ENCODE measurements at regions not wholly inside any gene's neighbourhood (a gene's known extent, or its start where the extent isn't known, plus 50 kb on each side); places are given as distances from the start of the nearest gene placed in this dataset.
A peak's percentile ranks its signal among the peaks of the same experiment; 100 is the strongest.
"Not testable (repeated sequence)": the region's sequence is repeated elsewhere in the genome, so short reads cannot be mapped to it uniquely, and the experiment has no call there.

GRCh38 chr6:111925296-111925695 is 52.0 kb upstream of the FYN start:
- no peak overlapping the region for H3K27ac ChIP-seq (ENCODE audit: low read depth, low read length)
- no peak overlapping the region for H3K4me3 ChIP-seq (ENCODE audit: low read depth, low read length)
- H3K9me3 ChIP-seq (ENCODE audit: control insufficient read depth, insufficient read depth, low read length): no peaks in the 10 kb centered on the region
- no peaks in the 10 kb centered on the region for H3K4me1 ChIP-seq (ENCODE audit: control insufficient read depth, insufficient read depth, low read length)
- H3K36me3 ChIP-seq (ENCODE audit: control insufficient read depth, insufficient read depth, low read length): no peaks in the 10 kb centered on the region
- H3K27me3 ChIP-seq (ENCODE audit: control insufficient read depth, insufficient read depth, low read length): no peaks in the 10 kb centered on the region
- no peak for DNase-seq (ENCODE audit: low read depth in 4 of 6, low spot score in 6 of 6)

DNA sequence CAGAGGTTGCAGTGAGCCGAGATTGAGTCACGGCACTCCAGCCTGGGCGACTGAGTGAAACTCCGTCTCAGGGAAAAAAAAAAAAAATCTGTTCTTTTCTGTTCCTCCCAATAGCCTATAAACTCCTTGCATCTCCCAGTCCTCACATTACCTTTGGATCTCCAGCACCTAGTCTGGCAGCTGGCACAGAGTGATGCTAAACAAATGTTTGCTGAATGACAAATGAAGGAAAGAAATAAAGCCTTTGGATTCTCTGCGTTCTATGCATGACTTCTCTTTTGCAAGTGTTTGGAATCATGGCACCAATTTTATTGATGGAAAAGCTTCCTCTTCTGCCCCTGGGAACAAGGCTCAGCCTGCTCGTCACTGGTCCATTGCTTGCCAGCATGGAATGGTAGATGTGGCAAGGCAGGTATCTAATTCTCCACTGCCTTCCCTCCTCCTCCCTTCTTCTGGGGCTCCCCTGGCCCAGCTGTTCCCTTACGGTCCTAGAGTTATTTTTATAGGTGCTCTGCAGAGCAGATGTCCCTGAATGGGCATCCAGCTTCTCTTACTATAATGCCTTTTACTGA is 53.6 kb upstream of the FYN start:
- H3K36me3 ChIP-seq (ENCODE audit: control insufficient read depth, insufficient read depth, low read length): no peaks in the 10 kb centered on the region
- H3K27ac ChIP-seq (ENCODE audit: low read depth, low read length): no peak overlapping the region
- no peaks in the 10 kb centered on the region for H3K27me3 ChIP-seq (ENCODE audit: control insufficient read depth, insufficient read depth, low read length)
- no peak overlapping the region for H3K4me3 ChIP-seq (ENCODE audit: low read depth, low read length)
- 53% methylated on average over 5 of the region's 7 CpGs for WGBS (ENCODE audit: insufficient coverage)
- no peaks in the 10 kb centered on the region for H3K9me3 ChIP-seq (ENCODE audit: control insufficient read depth, insufficient read depth, low read length)
- DNase-seq (ENCODE audit: low read depth in 4 of 6, low spot score in 6 of 6): peak in 1 of 6 donors; percentile 23
- no peaks in the 10 kb centered on the region for H3K4me1 ChIP-seq (ENCODE audit: control insufficient read depth, insufficient read depth, low read length)

GRCh38 chr6:111927321-111927720 is 54.1 kb upstream of the FYN start:
- DNase-seq (ENCODE audit: low read depth in 4 of 6, low spot score in 6 of 6): peak in 2 of 6 donors; percentile 23 to 89
- H3K4me1 ChIP-seq (ENCODE audit: control insufficient read depth, insufficient read depth, low read length): no peaks in the 10 kb centered on the region
- no peaks in the 10 kb centered on the region for H3K9me3 ChIP-seq (ENCODE audit: control insufficient read depth, insufficient read depth, low read length)
- no peaks in the 10 kb centered on the region for H3K36me3 ChIP-seq (ENCODE audit: control insufficient read depth, insufficient read depth, low read length)
- 83% methylated on average over 2 of the region's 7 CpGs for WGBS (ENCODE audit: insufficient coverage)
- H3K27ac ChIP-seq (ENCODE audit: low read depth, low read length): no peak overlapping the region
- H3K27me3 ChIP-seq (ENCODE audit: control insufficient read depth, insufficient read depth, low read length): no peaks in the 10 kb centered on the region
- H3K4me3 ChIP-seq (ENCODE audit: low read depth, low read length): no peak overlapping the region

GRCh38 chr6:111928139-111928538 is 54.9 kb upstream of the FYN start:
- H3K9me3 ChIP-seq (ENCODE audit: control insufficient read depth, insufficient read depth, low read length): no peaks in the 10 kb centered on the region
- no peaks in the 10 kb centered on the region for H3K36me3 ChIP-seq (ENCODE audit: control insufficient read depth, insufficient read depth, low read length)
- DNase-seq (ENCODE audit: low read depth in 4 of 6, low spot score in 6 of 6): no peak
- no peaks in the 10 kb centered on the region for H3K27me3 ChIP-seq (ENCODE audit: control insufficient read depth, insufficient read depth, low read length)
- no CpG with 5 or more reads among the region's 1 CpG for WGBS (ENCODE audit: insufficient coverage)
- no peak overlapping the region for H3K4me3 ChIP-seq (ENCODE audit: low read depth, low read length)
- H3K27ac ChIP-seq (ENCODE audit: low read depth, low read length): no peak overlapping the region
- H3K4me1 ChIP-seq (ENCODE audit: control insufficient read depth, insufficient read depth, low read length): no peaks in the 10 kb centered on the region

GRCh38 chr6:111934611-111935010 is 61.4 kb upstream of the FYN start:
- H3K27ac ChIP-seq (ENCODE audit: low read depth, low read length); H3K27me3 ChIP-seq (ENCODE audit: control insufficient read depth, insufficient read depth, low read length); H3K4me3 ChIP-seq (ENCODE audit: low read depth, low read length); H3K4me1 ChIP-seq (ENCODE audit: control insufficient read depth, insufficient read depth, low read length); DNase-seq (ENCODE audit: low read depth in 4 of 6, low spot score in 6 of 6); H3K36me3 ChIP-seq (ENCODE audit: control insufficient read depth, insufficient read depth, low read length); H3K9me3 ChIP-seq (ENCODE audit: control insufficient read depth, insufficient read depth, low read length): not testable (repeated sequence)
- 78% methylated on average over 5 of the region's 5 CpGs for WGBS (ENCODE audit: insufficient coverage)

GRCh38 chr6:111936718-111937117 is 63.5 kb upstream of the FYN start:
- Histone ChIP-seq H3K4me3 (ENCODE audit: low read depth, low read length) (no peak overlapping the region), H3K27me3 (ENCODE audit: control insufficient read depth, insufficient read depth, low read length) (no peaks in the 10 kb centered on the region), H3K27ac (ENCODE audit: low read depth, low read length) (no peak overlapping the region), H3K4me1 (ENCODE audit: control insufficient read depth, insufficient read depth, low read length) (no peaks in the 10 kb centered on the region), H3K9me3 (ENCODE audit: control insufficient read depth, insufficient read depth, low read length) (no peaks in the 10 kb centered on the region), H3K36me3 (ENCODE audit: control insufficient read depth, insufficient read depth, low read length) (no peaks in the 10 kb centered on the region)
- no peak for DNase-seq (ENCODE audit: low read depth in 4 of 6, low spot score in 6 of 6)

DNA sequence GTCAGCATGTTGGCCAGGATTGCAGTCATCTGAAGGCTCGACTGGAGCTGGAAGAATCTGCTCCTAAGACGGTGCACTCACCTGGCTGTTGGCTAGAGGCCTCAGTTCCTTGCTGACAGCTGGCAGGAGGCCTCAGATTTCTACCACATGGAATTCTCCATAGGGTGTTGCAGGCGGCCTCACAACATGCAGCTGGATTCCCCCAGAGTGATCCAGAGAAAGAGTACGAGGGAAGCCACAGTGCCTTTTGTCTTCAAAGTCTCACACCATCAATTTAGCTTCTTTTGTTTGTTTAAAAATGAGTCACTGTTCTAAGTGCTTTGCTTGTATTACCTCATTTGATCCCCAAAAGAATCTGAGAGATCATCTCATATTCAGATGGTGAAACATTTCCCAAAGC is 65.5 kb upstream of the FYN start:
- DNase-seq (ENCODE audit: low read depth in 4 of 6, low spot score in 6 of 6): no peak
- Histone ChIP-seq H3K36me3 (ENCODE audit: control insufficient read depth, insufficient read depth, low read length) (no peaks in the 10 kb centered on the region), H3K4me1 (ENCODE audit: control insufficient read depth, insufficient read depth, low read length) (no peaks in the 10 kb centered on the region), H3K27ac (ENCODE audit: low read depth, low read length) (no peak overlapping the region), H3K9me3 (ENCODE audit: control insufficient read depth, insufficient read depth, low read length) (no peaks in the 10 kb centered on the region), H3K27me3 (ENCODE audit: control insufficient read depth, insufficient read depth, low read length) (no peaks in the 10 kb centered on the region), H3K4me3 (ENCODE audit: low read depth, low read length) (no peak overlapping the region)
- WGBS (ENCODE audit: insufficient coverage): 67% methylated on average over 2 of the region's 4 CpGs

- H3K36me3 ChIP-seq (ENCODE audit: control insufficient read depth, insufficient read depth, low read length): no peaks in the 10 kb centered on the region
- H3K27me3 ChIP-seq (ENCODE audit: control insufficient read depth, insufficient read depth, low read length): no peaks in the 10 kb centered on the region
- WGBS (ENCODE audit: insufficient coverage): 73% methylated on average over 1 of the region's 2 CpGs
- no peaks in the 10 kb centered on the region for H3K4me1 ChIP-seq (ENCODE audit: control insufficient read depth, insufficient read depth, low read length)
- no peaks in the 10 kb centered on the region for H3K9me3 ChIP-seq (ENCODE audit: control insufficient read depth, insufficient read depth, low read length)
- no peak overlapping the region for H3K4me3 ChIP-seq (ENCODE audit: low read depth, low read length)
- DNase-seq (ENCODE audit: low read depth in 4 of 6, low spot score in 6 of 6): peak in 1 of 6 donors; percentile 24
- H3K27ac ChIP-seq (ENCODE audit: low read depth, low read length): no peak overlapping the region
Observed at GRCh38 chr6:111939902-111940301, 66.7 kb upstream of the FYN start.

DNA sequence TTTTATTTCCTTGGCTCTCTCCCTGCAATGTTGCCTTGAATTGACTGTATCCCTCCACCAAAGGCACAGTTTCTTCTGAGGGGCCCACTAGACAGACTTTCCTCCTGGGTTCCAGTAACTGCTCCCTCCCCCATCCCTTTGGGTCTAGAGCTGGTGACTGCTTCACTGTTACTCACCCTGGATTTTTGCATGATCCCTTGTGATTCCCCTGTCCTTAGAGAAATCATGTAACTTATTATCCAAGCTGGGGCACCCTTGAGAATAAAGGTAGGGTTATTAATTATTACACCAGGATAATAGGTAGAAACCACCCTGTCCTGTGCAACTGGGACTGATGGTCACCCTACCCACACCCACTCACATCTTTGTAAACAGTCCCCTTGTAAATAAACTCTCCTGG is 67.5 kb upstream of the FYN start:
- Histone ChIP-seq H3K36me3 (ENCODE audit: control insufficient read depth, insufficient read depth, low read length) (no peaks in the 10 kb centered on the region), H3K27me3 (ENCODE audit: control insufficient read depth, insufficient read depth, low read length) (no peaks in the 10 kb centered on the region), H3K9me3 (ENCODE audit: control insufficient read depth, insufficient read depth, low read length) (no peaks in the 10 kb centered on the region), H3K27ac (ENCODE audit: low read depth, low read length) (no peak overlapping the region), H3K4me3 (ENCODE audit: low read depth, low read length) (no peak overlapping the region), H3K4me1 (ENCODE audit: control insufficient read depth, insufficient read depth, low read length) (no peaks in the 10 kb centered on the region)
- no peak for DNase-seq (ENCODE audit: low read depth in 4 of 6, low spot score in 6 of 6)

DNA sequence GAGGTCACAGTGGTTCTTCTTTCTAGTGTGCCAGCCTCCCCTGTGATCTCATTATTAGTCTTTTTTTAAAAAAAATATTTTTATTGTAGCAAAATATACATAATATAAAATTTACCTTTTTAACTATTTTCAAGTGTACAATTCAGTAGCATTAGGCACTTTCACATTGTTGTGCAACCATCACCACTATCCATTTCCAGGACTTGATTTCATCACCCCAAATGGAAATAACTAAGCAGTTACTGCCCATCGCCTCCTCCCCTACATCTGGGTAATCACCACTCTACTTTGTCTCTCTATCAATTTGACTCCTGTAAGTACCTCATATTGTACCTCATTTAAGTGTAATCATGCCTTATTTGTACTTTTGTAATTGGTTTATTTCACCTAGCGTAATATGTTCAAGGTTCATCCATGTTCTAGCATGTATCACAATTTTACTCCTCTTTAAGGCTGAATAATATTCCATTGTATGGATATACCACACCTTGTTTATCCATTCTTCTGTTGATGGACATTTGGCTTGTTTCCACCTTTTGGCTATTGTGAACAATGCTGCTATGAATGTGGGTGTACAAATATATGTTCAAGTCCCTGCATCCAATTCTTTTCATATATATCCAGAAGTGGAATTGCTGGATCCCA is 68.6 kb upstream of the FYN start:
- H3K27ac ChIP-seq (ENCODE audit: low read depth, low read length): no peak overlapping the region
- no peak for DNase-seq (ENCODE audit: low read depth in 4 of 6, low spot score in 6 of 6)
- no peak overlapping the region for H3K4me3 ChIP-seq (ENCODE audit: low read depth, low read length)
- H3K9me3 ChIP-seq (ENCODE audit: control insufficient read depth, insufficient read depth, low read length): no peaks in the 10 kb centered on the region
- no peaks in the 10 kb centered on the region for H3K36me3 ChIP-seq (ENCODE audit: control insufficient read depth, insufficient read depth, low read length)
- no peaks in the 10 kb centered on the region for H3K4me1 ChIP-seq (ENCODE audit: control insufficient read depth, insufficient read depth, low read length)
- 100% methylated on average over 1 of the region's 2 CpGs for WGBS (ENCODE audit: insufficient coverage)
- no peaks in the 10 kb centered on the region for H3K27me3 ChIP-seq (ENCODE audit: control insufficient read depth, insufficient read depth, low read length)
